Activated CD8-positive, alpha-beta T cell treated with anti-CD3 and anti-CD28 coated beads for 36 hours (primary cell): ENCODE measurements at regions not wholly inside any gene's neighbourhood (a gene's known extent, or its start where the extent isn't known, plus 50 kb on each side); places are given as distances from the start of the nearest gene placed in this dataset.

Source experiments
- ATAC-seq: fragments of 200-7000 bp; cut with Tn5 transposase; one replicate; pipeline ENCODE4 v1.10.0; 2021; ENCODE audit warnings: mild to moderate bottlenecking, moderate library complexity
- CTCF ChIA-PET: fragments of 350-600 bp; sonication (Branson Sonifier 250); formaldehyde crosslinking; loops from one replicate; lab custom pipeline; 2021; ENCODE audit warnings: antibody characterized with exemption; lab: Charles Lee
- POLR2A ChIA-PET: fragments of 350-600 bp; sonication (Branson Sonifier 250); formaldehyde crosslinking; loops from one replicate; lab custom pipeline; 2021; ENCODE audit warnings: antibody characterized with exemption; lab: Charles Lee
- DNase-seq: peaks from one replicate; pipeline ENCODE4 v3.0.0-alpha.2; 2020
- H3K27ac Mint-ChIP-seq: one replicate; pipeline ENCODE4 v1.8.0; 2021; ENCODE audit warnings: mild to moderate bottlenecking, mixed read lengths
- H3K27me3 Mint-ChIP-seq: one replicate; pipeline ENCODE4 v1.8.0; 2021; ENCODE audit warnings: mixed read lengths
- H3K36me3 Mint-ChIP-seq: one replicate; pipeline ENCODE4 v1.8.0; 2021; ENCODE audit warnings: low read depth, mixed read lengths
- H3K4me1 Mint-ChIP-seq: one replicate; pipeline ENCODE4 v1.8.0; 2021; ENCODE audit warnings: low read depth, mixed read lengths
- H3K4me3 Mint-ChIP-seq: one replicate; pipeline ENCODE4 v1.8.0; 2021; ENCODE audit warnings: mild to moderate bottlenecking, moderate library complexity, mixed read lengths
- H3K9me3 Mint-ChIP-seq: one replicate; pipeline ENCODE4 v1.8.0; 2021; ENCODE audit warnings: mixed read lengths
- CTCF ChIP-seq: fragments of 200-600 bp; IDR thresholded peaks from one replicate; pipeline ENCODE4 v1.8.0; 2022; ENCODE audit warnings: antibody characterized with exemption, mild to moderate bottlenecking
- intact Hi-C: fragments of 100-400 bp; cut with micrococcal nuclease; formaldehyde crosslinking; loops from one replicate; pipeline ENCODE4 v1.10.0; 2022

GRCh38 chr2:48075631-48076030 is 169.3 kb upstream of the FBXO11 start:
- ChIA-PET POLR2A (no interaction called here), CTCF (interaction anchor here (1.1 kb wide), 1 partner anchor 218 kb away, joined by 3 read pairs; no protein-coding TSS in a partner anchor)
- intact Hi-C loops, result no loop called here
- TF ChIP-seq CTCF, result no peak
- ATAC-seq (no peak), DNase-seq (no peak)
- H3K27ac Mint-ChIP-seq, result no peak overlapping the region
- H3K27me3 Mint-ChIP-seq, result peaks cover 8% of the 10 kb centered on the region
- no peak overlapping the region for H3K4me3 Mint-ChIP-seq
- no peaks in the 10 kb centered on the region for H3K4me1 Mint-ChIP-seq
- no peaks in the 10 kb centered on the region for H3K9me3 Mint-ChIP-seq
- H3K36me3 Mint-ChIP-seq, result no peaks in the 10 kb centered on the region

GRCh38 chr2:48080534-48081316 is 174.4 kb upstream of the FBXO11 start:
- intact Hi-C loops, result no loop called here
- Mint-ChIP-seq H3K4me3 (no peak overlapping the region), H3K4me1 (no peaks in the 10 kb centered on the region), H3K36me3 (no peaks in the 10 kb centered on the region), H3K27ac (no peak overlapping the region), H3K9me3 (no peaks in the 10 kb centered on the region), H3K27me3 (peaks cover 2% of the 10 kb centered on the region)
- ChIA-PET CTCF (no interaction called here), POLR2A (interaction anchor here (0.9 kb wide), 1 partner anchor 87 kb away, joined by 3 read pairs; no protein-coding TSS in a partner anchor)
- TF ChIP-seq CTCF, result no peak
- ATAC-seq (no peak), DNase-seq (no peak)

GRCh38 chr2:48081317-48081628 is 175.0 kb upstream of the FBXO11 start:
- Mint-ChIP-seq H3K4me1 (no peaks in the 10 kb centered on the region), H3K9me3 (no peaks in the 10 kb centered on the region), H3K4me3 (no peak overlapping the region), H3K27me3 (peaks cover 2% of the 10 kb centered on the region), H3K27ac (no peak overlapping the region), H3K36me3 (no peaks in the 10 kb centered on the region)
- DNase-seq, result no peak
- no peak for TF ChIP-seq CTCF
- ChIA-PET POLR2A (interaction anchor here (0.9 kb wide), 1 partner anchor 88 kb away, joined by 3 read pairs; no protein-coding TSS in a partner anchor), CTCF (interaction anchor here (0.6 kb wide), 1 partner anchor 305 kb away, joined by 3 read pairs; no protein-coding TSS in a partner anchor)
- intact Hi-C loops, result no loop called here
- ATAC-seq, result no peak

GRCh38 chr2:48085888-48086287 is 179.6 kb upstream of the FBXO11 start:
- intact Hi-C loops, result no loop called here
- DNase-seq (no peak), ATAC-seq (no peak)
- TF ChIP-seq CTCF, result no peak
- H3K9me3 Mint-ChIP-seq, result peaks cover under 1% of the 10 kb centered on the region
- no peak overlapping the region for H3K27ac Mint-ChIP-seq
- no peaks in the 10 kb centered on the region for H3K4me1 Mint-ChIP-seq
- CTCF ChIA-PET, result no interaction called here
- POLR2A ChIA-PET, result no interaction called here
- peaks cover 2% of the 10 kb centered on the region for H3K27me3 Mint-ChIP-seq
- H3K36me3 Mint-ChIP-seq, result no peaks in the 10 kb centered on the region
- H3K4me3 Mint-ChIP-seq, result no peak overlapping the region

- Mint-ChIP-seq H3K9me3 (peaks cover 3% of the 10 kb centered on the region), H3K27me3 (peaks cover 6% of the 10 kb centered on the region), H3K4me1 (no peaks in the 10 kb centered on the region), H3K36me3 (no peaks in the 10 kb centered on the region), H3K27ac (no peak overlapping the region), H3K4me3 (no peak overlapping the region)
- CTCF ChIA-PET, result interaction anchor here (1.5 to 2.5 kb wide), 2 partner anchors 232 to 247 kb away, joined by 3 to 9 read pairs; no protein-coding TSS in a partner anchor
- intact Hi-C loops, result no loop called here
- POLR2A ChIA-PET, result no interaction called here
- DNase-seq (no peak), ATAC-seq (no peak)
- no peak for TF ChIP-seq CTCF
Observed at GRCh38 chr2:48088994-48089393, 182.7 kb upstream of the FBXO11 start.
